Fibroblast of the aortic adventitia (primary cell): ENCODE measurements at regions not wholly inside any gene's neighbourhood (a gene's known extent, or its start where the extent isn't known, plus 50 kb on each side); places are given as distances from the start of the nearest gene placed in this dataset.
"Not testable (repeated sequence)": the region's sequence is repeated elsewhere in the genome, so short reads cannot be mapped to it uniquely, and the experiment has no call there.

Experiments
- DNase-seq: peaks from one replicate; pipeline ENCODE4 v3.0.0-alpha.2; 2010; ENCODE audit warnings: low read depth
- H3K4me3 ChIP-seq: 2 replicates; pipeline ENCODE4 v1.5.1; 2011; ENCODE audit warnings: low read depth, mild to moderate bottlenecking, control low read depth, low read length, moderate library complexity
- TF ChIP-seq, protein P1 (sequence below): IDR thresholded peaks from 2 replicates; pipeline ENCODE4 v1.5.1; 2011; ENCODE audit warnings: mild to moderate bottlenecking, low read length, control low read depth, inconsistent platforms; ENCODE audit not compliant: insufficient read depth

- DNase-seq, result no peak
- TF ChIP-seq, protein P1, sequence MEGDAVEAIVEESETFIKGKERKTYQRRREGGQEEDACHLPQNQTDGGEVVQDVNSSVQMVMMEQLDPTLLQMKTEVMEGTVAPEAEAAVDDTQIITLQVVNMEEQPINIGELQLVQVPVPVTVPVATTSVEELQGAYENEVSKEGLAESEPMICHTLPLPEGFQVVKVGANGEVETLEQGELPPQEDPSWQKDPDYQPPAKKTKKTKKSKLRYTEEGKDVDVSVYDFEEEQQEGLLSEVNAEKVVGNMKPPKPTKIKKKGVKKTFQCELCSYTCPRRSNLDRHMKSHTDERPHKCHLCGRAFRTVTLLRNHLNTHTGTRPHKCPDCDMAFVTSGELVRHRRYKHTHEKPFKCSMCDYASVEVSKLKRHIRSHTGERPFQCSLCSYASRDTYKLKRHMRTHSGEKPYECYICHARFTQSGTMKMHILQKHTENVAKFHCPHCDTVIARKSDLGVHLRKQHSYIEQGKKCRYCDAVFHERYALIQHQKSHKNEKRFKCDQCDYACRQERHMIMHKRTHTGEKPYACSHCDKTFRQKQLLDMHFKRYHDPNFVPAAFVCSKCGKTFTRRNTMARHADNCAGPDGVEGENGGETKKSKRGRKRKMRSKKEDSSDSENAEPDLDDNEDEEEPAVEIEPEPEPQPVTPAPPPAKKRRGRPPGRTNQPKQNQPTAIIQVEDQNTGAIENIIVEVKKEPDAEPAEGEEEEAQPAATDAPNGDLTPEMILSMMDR, result no peak
- no peak overlapping the region for H3K4me3 ChIP-seq
Measured at GRCh38 chr10:84589526-84590205, 261.3 kb downstream of the CCSER2 start.

DNA sequence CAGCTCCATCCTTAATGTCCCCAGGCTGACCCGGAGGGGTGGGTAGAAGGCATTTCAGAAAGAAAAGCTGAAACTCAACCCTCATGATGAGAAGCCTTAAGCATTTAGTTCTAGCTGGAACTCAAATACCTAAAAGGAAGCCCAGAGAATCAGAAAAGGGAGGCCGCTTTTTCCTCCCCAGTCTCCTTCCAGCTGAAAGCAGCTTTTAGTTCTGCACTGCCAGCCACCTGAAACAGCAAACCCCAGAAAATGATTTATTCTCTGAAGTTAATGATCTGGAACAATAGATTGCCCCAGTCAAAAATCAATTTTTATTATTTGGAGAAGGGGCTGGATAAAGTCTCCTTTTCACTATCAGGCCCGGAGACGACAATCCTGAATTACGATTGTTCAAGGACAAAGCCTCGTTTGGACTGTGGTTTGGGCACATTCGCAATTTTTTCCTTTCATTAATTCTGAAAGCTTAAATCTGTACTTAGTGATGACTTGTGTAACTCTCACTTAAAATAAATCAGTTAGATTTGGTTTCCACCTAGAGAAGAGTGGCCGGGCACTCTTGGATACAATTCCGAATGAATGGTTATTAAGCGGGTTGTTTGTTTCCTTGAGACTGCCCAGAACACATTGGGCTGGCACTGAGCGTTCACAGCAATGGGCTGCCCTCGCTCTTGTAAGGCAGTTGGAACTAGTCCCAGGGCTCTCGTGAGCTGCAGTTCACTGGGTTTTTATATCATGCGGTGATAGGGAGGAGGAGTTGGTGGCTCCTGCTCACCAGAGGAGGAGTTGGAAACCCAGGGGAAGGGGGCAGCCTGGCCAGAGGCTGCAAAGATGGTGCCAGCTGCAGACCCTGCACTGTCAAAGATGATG, 262.2 kb downstream of the CCSER2 start:
- DNase-seq, result no peak
- no peak overlapping the region for H3K4me3 ChIP-seq
- TF ChIP-seq, protein P1, result no peak

- TF ChIP-seq, protein P1, result no peak
- H3K4me3 ChIP-seq, result no peak overlapping the region
- DNase-seq, result no peak
Measured at GRCh38 chr10:84593506-84593905, 265.1 kb downstream of the CCSER2 start.

GRCh38 chr10:84596585-84596984, 268.2 kb downstream of the CCSER2 start:
- no peak overlapping the region for H3K4me3 ChIP-seq
- DNase-seq, result no peak
- TF ChIP-seq, protein P1, result no peak

DNA sequence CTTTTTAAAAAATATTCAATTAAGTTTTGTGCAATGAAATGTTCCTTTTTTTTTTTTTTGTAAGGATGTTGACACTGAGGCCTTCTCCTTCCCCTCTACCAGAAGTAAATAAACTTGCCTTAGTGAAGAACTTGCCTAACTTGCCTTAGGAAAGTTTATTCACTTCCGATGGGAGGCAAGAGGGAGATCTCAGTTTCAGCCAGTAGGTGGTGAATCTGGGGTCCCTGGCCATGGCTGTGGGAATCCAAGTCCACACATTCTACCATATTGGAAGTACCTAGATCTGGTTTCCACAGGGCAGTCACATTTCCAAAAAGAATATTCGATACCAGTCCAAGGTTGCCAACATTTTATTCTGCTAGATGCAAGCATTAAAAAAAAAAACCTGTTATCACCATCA, 270.9 kb downstream of the CCSER2 start:
- TF ChIP-seq, protein P1, result no peak
- no peak for DNase-seq
- H3K4me3 ChIP-seq, result no peak overlapping the region

GRCh38 chr10:84600947-84601346, 272.6 kb downstream of the CCSER2 start:
- TF ChIP-seq, protein P1, result no peak
- H3K4me3 ChIP-seq, result no peak overlapping the region
- DNase-seq, result no peak

GRCh38 chr10:84602543-84602942, 274.2 kb downstream of the CCSER2 start:
- not testable (repeated sequence) for H3K4me3 ChIP-seq, DNase-seq
